Neural cell (in vitro differentiated cells): ENCODE measurements at regions not wholly inside any gene's neighbourhood (a gene's known extent, or its start where the extent isn't known, plus 50 kb on each side); places are given as distances from the start of the nearest gene placed in this dataset.

Experiments
- H2AFZ ChIP-seq: fragments of 200-600, 300-800 bp; sonication (generic), shearing (Covaris generic); 2 replicates; pipeline ENCODE4 v1.6.0; 2014; ENCODE audit warnings: low read depth, mild to moderate bottlenecking, antibody characterized with exemption, low read length, moderate library complexity
- H3F3A ChIP-seq: fragments of 200-600 bp; shearing (Covaris generic); 2 replicates; pipeline ENCODE4 v1.6.1; 2016; ENCODE audit warnings: mild to moderate bottlenecking, moderate library complexity, mixed read lengths, antibody characterized with exemption, low read length; ENCODE audit not compliant: insufficient read depth, poor library complexity, severe bottlenecking
- H3K27ac ChIP-seq: fragments of 200-600, 300-800 bp; sonication (generic), shearing (Covaris generic); 2 replicates; pipeline ENCODE4 v1.5.1; 2014; ENCODE audit warnings: mild to moderate bottlenecking, low read length, moderate library complexity
- H3K27me3 ChIP-seq: fragments of 300-800, 200-600 bp; sonication (generic), shearing (Covaris generic); 2 replicates; pipeline ENCODE4 v1.6.0; 2014; ENCODE audit warnings: mild to moderate bottlenecking, low read depth, low read length, moderate library complexity; ENCODE audit not compliant: insufficient read depth
- H3K36me3 ChIP-seq: fragments of 300-800, 200-600 bp; sonication (generic), shearing (Covaris generic); 2 replicates; pipeline ENCODE4 v1.5.1; 2014; ENCODE audit warnings: mild to moderate bottlenecking, antibody characterized with exemption, low read length, moderate library complexity; ENCODE audit not compliant: insufficient read depth
- H3K4me2 ChIP-seq: fragments of 300-800, 200-600 bp; sonication (generic), shearing (Covaris generic); 2 replicates; pipeline ENCODE4 v1.6.0; 2014; ENCODE audit warnings: mild to moderate bottlenecking, low read length
- H3K4me3 ChIP-seq: fragments of 300-800, 200-600 bp; sonication (generic), shearing (Covaris generic); 2 replicates; pipeline ENCODE4 v1.5.1; 2014; ENCODE audit warnings: mild to moderate bottlenecking, low read length, moderate library complexity
- H3K79me2 ChIP-seq: fragments of 200-600 bp; shearing (Covaris generic); replicated peaks from 2 replicates; pipeline ENCODE4 v1.6.0; 2014; ENCODE audit warnings: mild to moderate bottlenecking, low read length, moderate library complexity; ENCODE audit not compliant: insufficient read depth
- H3K9ac ChIP-seq: fragments of 300-800, 200-600 bp; sonication (generic), shearing (Covaris generic); 2 replicates; pipeline ENCODE4 v1.6.1; 2016; ENCODE audit warnings: mild to moderate bottlenecking, low read length, mixed read lengths
- H3K9me2 ChIP-seq: fragments of 200-600 bp; shearing (Covaris generic); 2 replicates; pipeline ENCODE4 v1.6.1; 2016; ENCODE audit warnings: mild to moderate bottlenecking, low read length, mixed read lengths; ENCODE audit not compliant: insufficient read depth
- H3K9me3 ChIP-seq: fragments of 200-600, 300-800 bp; sonication (generic), shearing (Covaris generic); 2 replicates; pipeline ENCODE4 v1.6.1; 2016; ENCODE audit warnings: mild to moderate bottlenecking, mixed run types, low read length, moderate library complexity, mixed read lengths
- H4K20me1 ChIP-seq: fragments of 200-600 bp; shearing (Covaris generic); 2 replicates; pipeline ENCODE4 v1.6.1; 2016; ENCODE audit warnings: mild to moderate bottlenecking, mixed run types; ENCODE audit not compliant: insufficient read depth
- CTCF ChIP-seq: fragments of 450-650 bp; IDR thresholded peaks from 2 replicates; pipeline ENCODE4 v1.5.1; 2014; ENCODE audit warnings: antibody characterized with exemption, mild to moderate bottlenecking, moderate library complexity; ENCODE audit not compliant: poor library complexity, severe bottlenecking
- EP300 ChIP-seq: fragments of 450-650 bp; conservative IDR thresholded peaks from 2 replicates; pipeline ENCODE4 v1.6.1; 2014; ENCODE audit warnings: antibody characterized with exemption, mild to moderate bottlenecking, moderate library complexity; ENCODE audit not compliant: poor library complexity, severe bottlenecking
- EZH2 ChIP-seq: fragments of 200-600, 300-800 bp; shearing (Covaris generic), sonication (generic); IDR thresholded peaks from 2 replicates; pipeline ENCODE4 v1.6.1; 2014; ENCODE audit warnings: antibody characterized with exemption, low read length, borderline replicate concordance, mild to moderate bottlenecking; ENCODE audit not compliant: insufficient read depth, poor library complexity, severe bottlenecking
- MXI1 ChIP-seq: fragments of 450-650 bp; conservative IDR thresholded peaks from 2 replicates; pipeline ENCODE4 v1.6.1; 2014; ENCODE audit warnings: antibody characterized with exemption, mild to moderate bottlenecking; ENCODE audit not compliant: poor library complexity, severe bottlenecking
- RAD21 ChIP-seq: fragments of 450-650 bp; conservative IDR thresholded peaks from 2 replicates; pipeline ENCODE4 v1.6.1; 2014; ENCODE audit warnings: antibody characterized with exemption, mild to moderate bottlenecking, moderate library complexity
- REST ChIP-seq: IDR thresholded peaks from 2 replicates; pipeline ENCODE4 v1.6.1; 2012; ENCODE audit warnings: borderline replicate concordance
- SMC3 ChIP-seq: fragments of 450-650 bp; conservative IDR thresholded peaks from 2 replicates; pipeline ENCODE4 v1.6.1; 2014; ENCODE audit warnings: antibody characterized with exemption, mild to moderate bottlenecking, moderate library complexity; ENCODE audit not compliant: poor library complexity
- TAF1 ChIP-seq: IDR thresholded peaks from 2 replicates; pipeline ENCODE4 v1.6.1; 2012; ENCODE audit warnings: low read depth

GRCh38 chr4:125072269-125072668 is 242.5 kb upstream of the FAT4 start:
- H3K9me2 ChIP-seq: no peaks in the 10 kb centered on the region
- no peaks in the 10 kb centered on the region for H3K79me2 ChIP-seq
- TF ChIP-seq EZH2 (no peak), EP300 (no peak), TAF1 (no peak)
- no peaks in the 10 kb centered on the region for H3K27me3 ChIP-seq
- no peaks in the 10 kb centered on the region for H4K20me1 ChIP-seq
- H3K9ac ChIP-seq: no peak overlapping the region
- H3K4me2 ChIP-seq: no peak overlapping the region
- H3F3A ChIP-seq: no peaks in the 10 kb centered on the region
- no peaks in the 10 kb centered on the region for H3K9me3 ChIP-seq
- H3K36me3 ChIP-seq: no peaks in the 10 kb centered on the region
- H2AFZ ChIP-seq: no peak overlapping the region
- H3K4me3 ChIP-seq: no peak overlapping the region
- no peak overlapping the region for H3K27ac ChIP-seq

- H3F3A ChIP-seq: no peaks in the 10 kb centered on the region
- H3K36me3 ChIP-seq: no peaks in the 10 kb centered on the region
- no peak overlapping the region for H3K27ac ChIP-seq
- H3K4me3 ChIP-seq: no peak overlapping the region
- no peaks in the 10 kb centered on the region for H3K9me3 ChIP-seq
- TF ChIP-seq EP300: peak; percentile 31
- TF ChIP-seq REST: no peak
- TF ChIP-seq TAF1: no peak
- peak; percentile 53 for TF ChIP-seq CTCF
- TF ChIP-seq SMC3: peak; percentile 48
- TF ChIP-seq MXI1: no peak
- TF ChIP-seq RAD21: peak; percentile 60
- H3K27me3 ChIP-seq: no peaks in the 10 kb centered on the region
- H3K9ac ChIP-seq: no peak overlapping the region
- H4K20me1 ChIP-seq: no peaks in the 10 kb centered on the region
- H2AFZ ChIP-seq: no peak overlapping the region
- no peak overlapping the region for H3K4me2 ChIP-seq
- no peaks in the 10 kb centered on the region for H3K9me2 ChIP-seq
- H3K79me2 ChIP-seq: no peaks in the 10 kb centered on the region
Observed at GRCh38 chr4:125070861-125071260, 243.9 kb upstream of the FAT4 start.
